ENCODE measurements at regions not wholly inside any gene's neighbourhood (a gene's known extent, or its start where the extent isn't known, plus 50 kb on each side); places are given as distances from the start of the nearest gene placed in this dataset.
"Not testable (repeated sequence)": the region's sequence is repeated elsewhere in the genome, so short reads cannot be mapped to it uniquely, and the experiment has no call there.

DNA sequence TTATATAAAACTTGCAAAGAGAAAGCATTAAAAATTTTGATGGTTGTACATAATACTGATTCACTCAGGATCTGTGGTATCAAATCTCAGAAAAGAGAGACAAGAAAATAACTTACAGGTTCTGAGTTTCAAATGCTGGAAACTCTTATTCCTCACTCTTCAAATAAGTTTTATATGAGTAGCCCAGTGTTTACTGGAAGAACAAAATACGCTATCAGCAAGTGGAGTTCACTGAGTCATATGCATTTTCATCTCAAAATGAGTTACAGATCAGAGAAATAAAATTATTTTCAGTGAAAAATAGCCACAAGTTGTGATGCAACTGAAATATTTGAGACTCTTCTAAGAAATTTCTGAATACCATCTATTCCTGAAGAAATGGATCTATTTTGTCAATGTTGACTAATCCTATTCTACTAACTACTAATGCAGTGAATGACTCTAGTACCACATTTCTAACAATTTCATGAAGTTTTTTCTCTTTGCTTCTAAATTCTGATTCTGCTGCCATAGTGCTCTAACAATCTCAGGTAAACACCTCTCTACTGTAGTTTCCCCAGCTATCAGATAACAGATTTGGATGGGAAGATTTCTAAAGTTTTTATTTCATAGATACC lies 391.7 kb downstream of the ZEB2 start:
- no peak for DNase-seq (ENCODE audit: low read depth)

DNA sequence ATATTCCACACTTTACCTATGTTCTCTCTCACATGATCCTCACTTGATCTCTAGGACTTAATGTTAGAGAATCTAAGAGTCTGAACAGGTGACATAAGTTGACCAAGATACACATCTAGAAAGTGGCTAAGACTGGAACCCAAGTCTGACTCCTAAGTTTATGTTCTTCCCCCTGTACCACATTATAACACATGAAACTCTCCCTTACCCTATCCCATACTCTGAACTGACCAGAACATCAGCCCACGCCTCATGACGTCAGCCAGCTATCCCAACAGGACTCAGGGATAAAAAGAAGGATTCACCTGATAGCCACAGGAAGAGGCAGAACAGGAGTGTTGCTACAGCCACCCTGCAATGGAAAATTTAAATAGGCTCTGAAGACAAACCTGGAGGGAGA lies 392.2 kb downstream of the ZEB2 start:
- DNase-seq (ENCODE audit: low read depth): no peak

- no peak for DNase-seq (ENCODE audit: low read depth)
Observed at GRCh38 chr2:144126302-144126701, 393.6 kb downstream of the ZEB2 start.

- no peak for DNase-seq (ENCODE audit: low read depth)
Observed at GRCh38 chr2:144125751-144126150, 394.2 kb downstream of the ZEB2 start.

GRCh38 chr2:144124882-144125281 lies 395.0 kb downstream of the ZEB2 start:
- no peak for DNase-seq (ENCODE audit: low read depth)

- DNase-seq (ENCODE audit: low read depth): no peak
Observed at GRCh38 chr2:144120487-144120886, 399.4 kb downstream of the ZEB2 start.

DNA sequence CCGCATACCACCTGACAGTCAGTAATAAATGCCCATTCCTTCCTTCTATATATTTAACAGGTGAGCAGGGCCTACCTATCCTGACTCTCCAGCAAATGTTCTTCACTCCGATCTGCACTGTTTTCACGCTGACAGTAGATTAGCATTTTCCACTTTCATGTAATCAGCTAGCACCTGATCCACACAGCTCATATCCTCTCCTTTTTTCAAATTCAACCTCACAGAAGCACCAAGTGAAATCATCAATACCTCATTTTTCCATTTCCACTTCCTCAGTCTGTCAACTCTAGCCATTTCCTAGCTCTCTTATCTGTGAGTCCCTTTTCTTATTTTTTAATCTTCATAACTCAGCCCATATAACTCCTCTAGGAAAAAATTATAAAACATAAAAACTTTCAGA lies 402.8 kb downstream of the ZEB2 start:
- no peak for DNase-seq (ENCODE audit: low read depth)

GRCh38 chr2:144115739-144116291 lies 404.1 kb downstream of the ZEB2 start:
- DNase-seq (ENCODE audit: low read depth): no peak

GRCh38 chr2:144114760-144115159 lies 405.2 kb downstream of the ZEB2 start:
- no peak for DNase-seq (ENCODE audit: low read depth)

DNA sequence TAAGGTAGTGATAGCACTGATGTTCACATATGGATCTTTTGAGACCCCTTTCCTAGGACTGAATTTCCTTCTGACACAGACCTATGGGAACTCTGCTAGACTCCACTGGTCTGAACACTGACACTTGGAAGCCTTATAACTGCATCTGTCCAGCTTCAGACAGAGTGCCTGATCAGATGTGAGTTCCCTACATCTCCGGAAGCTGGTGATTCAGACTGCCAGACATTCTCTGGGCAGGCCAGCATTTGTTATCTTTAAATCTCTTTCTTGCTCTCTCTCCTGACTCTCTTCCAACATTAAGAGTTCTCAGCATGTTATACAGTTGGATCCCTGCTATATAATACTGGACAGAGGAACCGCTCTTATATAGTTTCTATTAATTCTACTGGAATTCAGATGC lies 408.5 kb downstream of the ZEB2 start:
- DNase-seq (ENCODE audit: low read depth): peak; percentile 78

- not testable (repeated sequence) for DNase-seq (ENCODE audit: low read depth)
Observed at GRCh38 chr2:144106104-144106503, 413.8 kb downstream of the ZEB2 start.

- DNase-seq (ENCODE audit: low read depth): peak; percentile 49
Observed at GRCh38 chr2:144102386-144102785, 417.5 kb downstream of the ZEB2 start.

GRCh38 chr2:144099780-144100377 lies 420.0 kb downstream of the ZEB2 start:
- peak; percentile 59 for DNase-seq (ENCODE audit: low read depth)

DNA sequence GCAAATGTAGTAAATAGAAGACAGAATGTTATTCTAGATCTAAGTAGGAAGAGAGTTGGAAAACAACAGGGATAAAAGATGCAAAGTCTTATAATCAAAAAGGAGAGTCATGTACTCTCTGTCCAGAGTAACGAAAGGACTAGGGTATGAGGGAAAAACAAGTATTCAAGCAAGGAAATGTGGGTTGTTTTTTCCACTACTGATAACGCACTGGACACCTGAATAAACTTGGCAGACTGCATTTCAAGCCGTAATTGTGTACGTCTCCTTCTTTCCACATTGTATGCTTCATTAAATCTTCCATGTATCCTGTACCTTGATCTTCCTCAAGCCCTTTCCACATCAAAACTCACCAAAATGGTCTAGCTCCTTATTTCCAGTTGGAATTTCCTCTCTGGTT lies 420.6 kb downstream of the ZEB2 start:
- DNase-seq (ENCODE audit: low read depth): no peak

- no peak for DNase-seq (ENCODE audit: low read depth)
Observed at GRCh38 chr2:144097440-144098225, 422.3 kb downstream of the ZEB2 start.

DNA sequence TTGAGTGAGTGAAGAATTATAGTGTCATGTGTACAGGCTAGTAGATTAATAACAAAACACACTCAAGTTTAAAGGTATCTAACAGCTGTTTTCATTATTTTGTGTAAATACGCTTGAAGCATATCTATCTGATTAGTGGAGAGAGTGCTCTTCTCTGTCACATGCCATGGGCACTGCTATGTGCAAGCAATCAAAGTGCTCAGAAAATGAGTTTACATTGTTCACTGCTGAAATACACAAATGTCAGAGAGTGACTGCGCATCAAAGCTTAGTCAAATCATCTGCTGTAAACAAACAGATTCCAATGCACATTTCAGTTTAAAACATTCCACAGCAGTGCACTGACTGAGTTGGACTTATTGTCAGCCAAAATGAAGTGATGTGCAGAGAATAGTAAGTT lies 423.4 kb downstream of the ZEB2 start:
- DNase-seq (ENCODE audit: low read depth): no peak

DNA sequence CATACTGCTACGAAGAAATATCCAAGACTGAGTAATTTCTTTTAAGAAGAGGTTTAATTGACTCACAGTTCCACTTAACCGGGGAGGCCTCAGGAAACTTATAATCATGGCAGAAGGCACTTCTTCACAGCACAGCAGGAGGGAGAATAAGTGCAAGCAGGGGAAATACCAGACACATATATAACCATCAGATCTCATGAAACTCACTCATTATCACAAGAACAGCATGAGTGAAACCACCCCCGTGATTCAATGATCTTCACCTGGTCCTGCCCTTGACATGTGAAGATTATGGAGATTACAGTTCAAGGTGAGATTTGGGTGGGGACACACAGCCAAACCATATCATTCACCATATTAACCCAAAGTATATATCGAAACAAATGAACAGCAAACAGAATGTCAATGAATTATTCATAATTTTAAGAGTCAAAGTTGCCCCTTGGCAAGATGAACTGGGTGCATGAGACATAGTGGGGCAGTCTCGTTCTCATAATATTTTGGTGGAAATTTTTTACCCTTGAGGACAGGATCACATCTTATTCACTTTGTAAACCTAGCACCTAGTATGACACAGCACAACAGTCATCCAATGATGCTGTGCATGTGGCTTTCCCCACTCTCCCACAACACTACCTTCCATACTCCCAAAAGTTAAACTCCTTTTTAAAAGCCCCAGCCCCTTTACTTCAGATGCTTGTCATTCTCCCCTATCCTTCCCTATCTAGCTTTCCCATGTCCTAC lies 425.3 kb downstream of the ZEB2 start:
- DNase-seq (ENCODE audit: low read depth): no peak

DNA sequence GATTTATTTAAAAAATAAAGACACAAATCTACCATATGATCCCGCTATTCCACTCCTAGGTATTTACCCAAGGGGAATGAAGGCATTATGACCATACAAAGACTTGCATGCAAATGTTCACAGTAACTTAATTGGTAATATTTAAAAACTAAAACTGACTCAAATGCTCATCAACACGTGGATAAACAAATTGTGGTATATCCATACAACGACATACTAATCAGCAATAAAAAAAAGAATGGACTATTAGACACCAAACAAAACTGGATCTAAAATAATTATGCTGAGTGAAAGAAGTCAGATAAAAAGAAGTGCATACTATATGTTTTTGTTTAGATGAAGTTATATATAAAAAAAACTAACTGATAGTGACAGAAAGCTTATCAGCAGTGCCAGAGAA lies 428.3 kb downstream of the ZEB2 start:
- no peak for DNase-seq (ENCODE audit: low read depth)

DNA sequence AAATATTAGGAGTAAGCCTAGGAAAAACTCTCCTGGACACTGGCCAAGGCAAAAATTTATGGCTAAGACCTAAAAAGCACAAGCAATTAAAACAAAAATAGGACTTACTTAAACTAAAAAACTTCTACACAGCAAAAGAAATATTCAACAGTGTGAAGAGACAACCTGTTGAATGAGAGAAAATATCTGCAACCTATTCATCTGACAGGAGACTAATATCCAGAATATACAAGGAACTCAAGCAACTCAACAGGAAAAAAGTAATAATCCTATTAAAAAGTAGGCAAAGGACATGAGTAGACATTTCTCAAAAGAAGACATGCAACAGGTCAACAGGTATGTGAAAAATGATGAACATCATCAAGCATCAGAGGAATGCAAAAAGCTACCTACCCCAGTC lies 431.1 kb downstream of the ZEB2 start:
- no peak for DNase-seq (ENCODE audit: low read depth)

DNA sequence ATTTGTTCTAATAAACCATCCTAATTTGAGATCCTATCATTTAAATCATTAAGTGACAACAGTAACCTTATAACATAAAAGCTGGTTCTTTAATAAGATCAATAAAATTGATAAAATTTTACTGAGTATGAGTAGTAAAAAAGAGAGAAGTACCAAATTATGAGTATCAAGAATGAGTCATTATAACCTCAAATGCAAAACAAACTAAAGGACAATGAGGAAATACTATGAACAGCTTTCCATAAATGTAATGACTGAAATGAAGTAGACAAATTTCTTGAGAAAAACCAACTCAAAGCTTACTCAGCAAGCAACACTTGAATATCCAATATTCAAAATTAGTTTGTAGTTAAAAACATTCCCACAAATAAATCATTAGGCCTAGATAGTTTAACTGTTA lies 433.0 kb downstream of the ZEB2 start:
- DNase-seq (ENCODE audit: low read depth): no peak

DNA sequence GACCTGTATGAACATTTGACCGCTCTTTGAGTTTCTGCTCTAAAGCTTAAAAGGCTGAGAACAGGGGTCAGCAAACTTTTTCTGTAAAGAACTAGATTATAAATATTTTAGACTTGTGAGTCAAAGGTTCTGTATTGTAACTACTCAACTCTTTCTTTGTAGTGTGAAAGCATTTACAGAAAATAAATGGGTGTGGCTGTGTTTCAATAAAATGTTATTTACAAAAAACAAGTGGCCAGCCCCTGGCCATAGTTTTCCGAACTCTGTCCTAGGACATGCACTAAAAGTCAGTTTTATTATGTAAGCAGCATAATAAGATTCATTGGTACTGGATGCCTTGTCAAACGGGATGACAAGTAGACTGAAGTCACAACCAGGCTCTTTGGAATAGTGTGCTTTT lies 434.9 kb downstream of the ZEB2 start:
- no peak for DNase-seq (ENCODE audit: low read depth)

Measured in myocyte (in vitro differentiated cells).